Glutamatergic neuron (in vitro differentiated cells): ENCODE measurements at regions not wholly inside any gene's neighbourhood (a gene's known extent, or its start where the extent isn't known, plus 50 kb on each side); places are given as distances from the start of the nearest gene placed in this dataset.

Experiments
- DNase-seq: peaks from one replicate; pipeline ENCODE4 v3.0.0; 2022
- H3K27ac Mint-ChIP-seq: one replicate; pipeline ENCODE4 v1.8.0; 2020; ENCODE audit warnings: mild to moderate bottlenecking, mixed read lengths, inconsistent platforms; ENCODE audit not compliant: unreplicated experiment
- H3K27me3 Mint-ChIP-seq: one replicate; pipeline ENCODE4 v1.8.0; 2020; ENCODE audit warnings: mild to moderate bottlenecking, moderate library complexity, mixed read lengths, inconsistent platforms; ENCODE audit not compliant: unreplicated experiment
- H3K36me3 Mint-ChIP-seq: one replicate; pipeline ENCODE4 v1.8.0; 2020; ENCODE audit warnings: mild to moderate bottlenecking, mixed read lengths, inconsistent platforms; ENCODE audit not compliant: unreplicated experiment
- H3K4me1 Mint-ChIP-seq: one replicate; pipeline ENCODE4 v1.8.0; 2020; ENCODE audit warnings: mild to moderate bottlenecking, low read depth, mixed read lengths, inconsistent platforms; ENCODE audit not compliant: unreplicated experiment
- H3K4me3 Mint-ChIP-seq: one replicate; pipeline ENCODE4 v1.8.0; 2020; ENCODE audit warnings: mild to moderate bottlenecking, mixed read lengths, inconsistent platforms; ENCODE audit not compliant: unreplicated experiment
- H3K9me3 Mint-ChIP-seq: one replicate; pipeline ENCODE4 v1.8.0; 2020; ENCODE audit warnings: mild to moderate bottlenecking, moderate library complexity, mixed read lengths, inconsistent platforms; ENCODE audit not compliant: unreplicated experiment
- CTCF ChIP-seq: fragments of 200-600 bp; sonication (generic); IDR thresholded peaks from one replicate; pipeline ENCODE4 v1.5.0; 2021; ENCODE audit not compliant: partially characterized antibody, unreplicated experiment

- Mint-ChIP-seq H3K27me3 (peaks cover 3% of the 10 kb centered on the region), H3K4me1 (no peaks in the 10 kb centered on the region), H3K27ac (no peak overlapping the region), H3K9me3 (peaks cover 3% of the 10 kb centered on the region), H3K36me3 (no peaks in the 10 kb centered on the region), H3K4me3 (no peak overlapping the region)
- DNase-seq = no peak
- TF ChIP-seq CTCF = no peak
These were observed 1346.1 kb downstream of the OTOL1 start for GRCh38 chr3:162842549-162843216.

- Mint-ChIP-seq H3K27me3 (peaks cover 3% of the 10 kb centered on the region), H3K27ac (no peak overlapping the region)
- no peak for TF ChIP-seq CTCF
These were observed 1349.3 kb downstream of the OTOL1 start for GRCh38 chr3:162845918-162846317.

GRCh38 chr3:162847511-162847910 lies 1350.9 kb downstream of the OTOL1 start:
- peaks cover 3% of the 10 kb centered on the region for H3K27me3 Mint-ChIP-seq

More at GRCh38 chr3:162845918-162846317, 1349.3 kb downstream of the OTOL1 start:
- no peaks in the 10 kb centered on the region for H3K36me3 Mint-ChIP-seq
- no peak overlapping the region for H3K4me3 Mint-ChIP-seq
- DNase-seq = no peak
- H3K4me1 Mint-ChIP-seq = no peaks in the 10 kb centered on the region
- H3K9me3 Mint-ChIP-seq = peaks cover 3% of the 10 kb centered on the region

GRCh38 chr3:162863579-162863978 lies 1367.0 kb downstream of the OTOL1 start:
- no peaks in the 10 kb centered on the region for H3K36me3 Mint-ChIP-seq
- no peak for TF ChIP-seq CTCF
- no peak overlapping the region for H3K27ac Mint-ChIP-seq
- H3K4me3 Mint-ChIP-seq = no peak overlapping the region
- no peaks in the 10 kb centered on the region for H3K4me1 Mint-ChIP-seq
- no peak for DNase-seq
- no peaks in the 10 kb centered on the region for H3K27me3 Mint-ChIP-seq
- no peaks in the 10 kb centered on the region for H3K9me3 Mint-ChIP-seq

More at GRCh38 chr3:162847511-162847910, 1350.9 kb downstream of the OTOL1 start:
- TF ChIP-seq CTCF = peak; percentile 48
- Mint-ChIP-seq H3K27ac (no peak overlapping the region), H3K9me3 (peaks cover 3% of the 10 kb centered on the region), H3K4me3 (no peak overlapping the region), H3K4me1 (no peaks in the 10 kb centered on the region), H3K36me3 (no peaks in the 10 kb centered on the region)
- no peak for DNase-seq

DNA sequence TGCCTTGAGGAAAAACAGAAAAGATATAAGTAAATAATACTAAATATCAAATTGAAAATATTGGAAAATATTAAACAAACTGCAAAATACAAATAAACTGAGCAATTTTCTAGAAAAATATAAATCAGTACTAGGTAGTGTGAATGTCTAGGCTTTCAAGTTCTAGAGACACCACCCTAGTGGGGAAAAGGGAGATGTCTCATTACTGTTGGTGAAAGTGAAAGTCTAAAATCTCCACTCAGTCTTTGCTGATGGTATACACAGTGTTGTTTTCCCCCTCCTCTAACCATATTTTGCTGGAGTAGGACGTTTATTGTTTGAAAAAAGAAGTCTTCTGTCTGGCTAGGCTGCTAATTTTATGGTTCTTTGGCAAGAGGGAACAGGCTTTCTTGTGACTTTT lies 1368.9 kb downstream of the OTOL1 start:
- TF ChIP-seq CTCF = no peak
- H3K27ac Mint-ChIP-seq = no peak overlapping the region
- peaks cover 5% of the 10 kb centered on the region for H3K9me3 Mint-ChIP-seq
- no peaks in the 10 kb centered on the region for H3K36me3 Mint-ChIP-seq
- no peaks in the 10 kb centered on the region for H3K27me3 Mint-ChIP-seq
- H3K4me1 Mint-ChIP-seq = no peaks in the 10 kb centered on the region
- no peak for DNase-seq
- no peak overlapping the region for H3K4me3 Mint-ChIP-seq
